SK-N-MC (cell line): ENCODE measurements at regions not wholly inside any gene's neighbourhood (a gene's known extent, or its start where the extent isn't known, plus 50 kb on each side); places are given as distances from the start of the nearest gene placed in this dataset.

Experiments used
- EZH2 ChIP-seq: fragments of 200-600 bp; sonication (generic); IDR thresholded peaks from one replicate; pipeline ENCODE4 v1.6.1; 2017; ENCODE audit warnings: antibody characterized with exemption
- FOXP2 ChIP-seq: optimal IDR thresholded peaks from 2 replicates; pipeline ENCODE3; 2011; ENCODE audit warnings: mild to moderate bottlenecking, moderate library complexity; ENCODE audit not compliant: insufficient read depth; ENCODE audit errors: extremely low read length, control extremely low read depth
- POLR2AphosphoS5 ChIP-seq: IDR thresholded peaks from 2 replicates; pipeline ENCODE4 v1.6.1; 2012; ENCODE audit warnings: mild to moderate bottlenecking, low read depth, low read length, borderline replicate concordance

GRCh38 chr12:77500089-77500488 lies 330.6 kb upstream of the NAV3 start:
- no peak for TF ChIP-seq EZH2
- no peak for TF ChIP-seq FOXP2
- no peak for TF ChIP-seq POLR2AphosphoS5
